Muscle of back (tissue), 3 donors: ENCODE measurements at regions not wholly inside any gene's neighbourhood (a gene's known extent, or its start where the extent isn't known, plus 50 kb on each side); places are given as distances from the start of the nearest gene placed in this dataset.

Source experiments
- DNase-seq, 3 donors: peaks; one replicate each; pipeline versions ENCODE4 v3.0.0 to v3.0.0-alpha.2; 2013

DNA sequence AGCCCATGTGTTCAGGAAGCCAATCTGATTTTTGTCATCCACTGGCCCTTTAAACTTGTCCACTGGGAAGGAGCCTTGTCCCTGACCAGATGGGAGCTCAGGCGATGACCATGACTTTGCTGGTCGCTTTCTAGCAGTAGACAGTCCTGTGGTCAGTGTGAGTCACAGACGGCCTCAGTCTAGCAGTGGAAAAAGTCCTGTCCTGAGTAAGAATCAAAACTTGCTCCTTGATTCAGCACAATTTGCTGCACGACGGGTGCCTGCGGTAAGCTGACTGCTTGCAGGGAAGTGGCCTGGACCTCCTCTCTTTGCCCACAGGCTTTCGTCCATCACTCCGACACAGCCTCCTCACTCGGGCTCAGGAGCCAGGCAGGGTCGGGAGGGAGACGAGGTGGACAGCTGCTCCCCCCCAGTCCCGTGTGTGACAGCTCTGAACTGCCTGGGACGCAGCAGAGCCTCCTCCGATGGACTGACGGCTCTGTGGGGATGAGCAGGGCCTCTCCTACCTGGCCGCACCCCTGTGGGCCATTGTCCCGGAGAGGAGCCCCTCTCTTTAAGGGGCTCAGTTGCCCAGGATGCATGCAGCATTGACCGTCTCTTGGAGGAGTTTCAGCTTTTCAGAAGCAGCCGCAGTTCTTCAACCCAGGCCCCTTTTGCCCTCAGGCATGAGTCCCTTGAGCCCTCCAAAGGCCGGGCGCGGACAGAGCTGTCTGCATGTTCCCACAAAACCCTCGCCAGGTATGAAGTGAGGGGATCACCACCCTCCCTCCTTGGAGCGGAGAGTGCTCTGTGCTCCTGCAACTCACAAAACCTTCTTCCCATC is 209.2 kb downstream of the ANKRD60 start:
- no peak for DNase-seq

DNA sequence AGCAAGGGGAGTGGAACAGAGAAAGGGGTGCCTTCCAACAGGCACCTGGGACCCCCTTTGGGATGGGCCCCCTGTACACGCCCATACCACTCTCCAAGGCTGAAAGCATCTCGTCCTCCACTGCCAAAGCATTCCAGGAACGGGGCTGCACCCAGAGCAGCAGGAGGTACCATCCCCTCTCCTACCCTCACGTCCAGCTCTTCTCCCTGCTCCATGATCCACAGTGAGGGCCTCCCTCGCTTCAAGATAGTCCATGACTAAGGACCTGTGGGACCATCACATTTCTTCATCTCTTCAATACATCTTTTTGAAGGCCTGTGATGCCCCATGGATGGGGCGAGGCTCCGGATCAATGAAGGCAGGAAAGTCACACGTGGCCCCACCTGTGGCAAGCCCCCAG is 209.9 kb downstream of the ANKRD60 start:
- no peak for DNase-seq

DNA sequence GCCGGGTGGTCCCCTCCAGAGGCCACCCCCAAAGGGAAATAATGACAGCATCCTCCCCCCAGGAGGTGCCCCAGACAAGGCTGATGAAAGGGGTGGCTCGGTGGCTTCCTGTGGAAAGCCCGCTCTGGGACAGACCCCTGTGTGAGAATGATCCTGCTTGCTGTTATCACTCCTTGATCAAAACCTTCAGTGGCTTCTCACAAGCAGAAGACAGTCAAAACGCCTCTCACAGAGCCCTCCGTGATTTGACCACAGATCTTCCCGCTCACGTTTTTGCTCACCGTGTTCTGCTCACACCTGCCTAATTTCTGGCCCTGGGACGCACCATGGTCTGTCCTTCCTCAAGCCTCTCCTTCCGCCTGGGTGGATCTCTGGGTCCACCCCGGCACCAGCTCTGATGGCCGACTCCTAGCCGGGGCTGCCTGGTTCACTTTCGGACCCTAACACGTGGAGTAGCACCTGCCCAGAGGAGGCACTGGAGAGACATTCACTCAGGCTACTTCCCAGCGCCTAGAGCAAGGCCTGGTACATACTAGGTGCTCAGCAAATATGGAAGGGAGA is 210.4 kb downstream of the ANKRD60 start:
- no peak for DNase-seq

DNA sequence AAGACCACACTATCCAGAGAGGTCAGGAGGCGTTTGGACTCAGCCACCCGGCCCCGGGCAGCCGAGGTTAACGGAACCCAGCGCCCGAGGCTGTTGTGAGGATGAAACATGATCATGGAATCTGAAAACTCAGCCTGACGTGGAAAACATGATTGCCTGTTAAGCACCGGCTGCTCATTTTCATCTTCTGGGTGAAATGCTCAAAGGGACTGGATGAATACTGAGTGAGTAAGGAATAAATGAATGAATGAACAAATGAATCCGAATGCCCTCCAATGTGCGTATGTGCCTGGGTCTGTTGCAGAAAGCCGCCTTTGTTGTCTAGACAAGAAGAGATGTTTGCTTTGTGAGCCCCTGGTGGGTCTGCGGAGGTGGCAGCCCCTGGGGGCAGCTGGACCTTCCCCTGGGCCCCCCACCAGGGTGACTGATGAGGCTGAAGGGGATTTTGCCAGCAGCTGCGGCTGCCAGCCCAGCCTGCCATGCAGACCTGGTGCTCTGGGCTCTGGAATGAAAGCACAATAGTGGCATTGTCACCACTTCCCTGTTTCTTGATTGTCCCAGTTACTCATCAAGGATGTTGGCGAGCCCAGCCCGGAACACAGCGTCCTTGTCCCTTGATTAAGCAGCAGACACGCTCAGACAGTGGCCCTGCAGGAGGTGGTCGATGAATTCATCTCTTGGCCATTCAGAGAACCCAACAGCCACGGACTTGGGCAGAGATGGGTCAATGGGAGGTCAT is 211.1 kb downstream of the ANKRD60 start:
- no peak for DNase-seq

DNA sequence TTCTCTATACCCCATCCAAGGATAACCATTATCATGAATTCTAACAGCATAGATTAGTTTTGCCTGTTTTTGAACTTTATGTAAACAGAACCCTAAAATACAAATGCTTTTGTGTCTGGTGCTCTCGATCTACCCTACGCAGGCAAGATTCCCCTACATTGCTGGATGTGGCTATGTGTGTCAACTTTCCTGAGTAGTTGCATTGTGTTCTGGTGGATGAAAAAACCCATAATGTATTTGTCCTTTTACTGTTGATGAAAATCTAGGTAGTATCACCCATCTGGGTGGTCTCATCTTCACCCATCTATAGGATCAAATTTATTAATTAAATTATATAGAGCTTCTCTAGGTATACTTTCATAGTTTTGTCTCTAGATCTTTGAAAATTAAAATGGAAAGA is 211.7 kb downstream of the ANKRD60 start:
- no peak for DNase-seq

DNA sequence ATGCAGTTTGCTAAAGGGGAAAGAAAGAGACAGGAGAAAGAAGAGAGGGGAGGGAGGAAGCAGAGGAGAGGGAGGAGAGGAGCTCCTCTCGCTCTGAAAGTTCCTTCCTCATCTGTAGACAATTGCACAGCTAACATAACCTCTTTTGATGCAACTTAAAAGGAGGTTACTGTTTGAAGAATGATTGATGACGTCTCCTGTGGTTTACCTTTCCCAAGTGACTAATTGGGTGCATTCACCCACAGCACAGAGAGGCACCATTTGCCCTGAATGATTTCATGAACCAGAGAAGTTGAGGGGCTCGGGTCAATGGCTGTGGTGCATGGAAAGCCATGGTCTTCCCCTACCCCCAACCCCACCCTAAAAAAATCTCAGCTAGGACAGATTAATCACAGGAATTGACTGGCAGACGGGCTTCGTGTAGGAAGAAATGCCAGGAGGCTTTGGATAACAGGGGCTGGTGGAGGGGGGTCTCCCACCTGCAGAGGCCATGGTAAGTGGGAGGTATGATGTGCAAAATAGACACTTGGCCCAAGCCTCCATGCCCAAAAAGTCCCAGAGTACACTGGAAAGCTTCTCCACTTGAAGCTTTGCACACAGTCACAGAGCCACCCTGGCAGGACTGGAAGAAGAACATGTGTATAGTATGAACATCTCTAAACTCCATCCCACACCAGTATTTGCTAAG is 213.7 kb downstream of the ANKRD60 start:
- DNase-seq, result no peak

DNA sequence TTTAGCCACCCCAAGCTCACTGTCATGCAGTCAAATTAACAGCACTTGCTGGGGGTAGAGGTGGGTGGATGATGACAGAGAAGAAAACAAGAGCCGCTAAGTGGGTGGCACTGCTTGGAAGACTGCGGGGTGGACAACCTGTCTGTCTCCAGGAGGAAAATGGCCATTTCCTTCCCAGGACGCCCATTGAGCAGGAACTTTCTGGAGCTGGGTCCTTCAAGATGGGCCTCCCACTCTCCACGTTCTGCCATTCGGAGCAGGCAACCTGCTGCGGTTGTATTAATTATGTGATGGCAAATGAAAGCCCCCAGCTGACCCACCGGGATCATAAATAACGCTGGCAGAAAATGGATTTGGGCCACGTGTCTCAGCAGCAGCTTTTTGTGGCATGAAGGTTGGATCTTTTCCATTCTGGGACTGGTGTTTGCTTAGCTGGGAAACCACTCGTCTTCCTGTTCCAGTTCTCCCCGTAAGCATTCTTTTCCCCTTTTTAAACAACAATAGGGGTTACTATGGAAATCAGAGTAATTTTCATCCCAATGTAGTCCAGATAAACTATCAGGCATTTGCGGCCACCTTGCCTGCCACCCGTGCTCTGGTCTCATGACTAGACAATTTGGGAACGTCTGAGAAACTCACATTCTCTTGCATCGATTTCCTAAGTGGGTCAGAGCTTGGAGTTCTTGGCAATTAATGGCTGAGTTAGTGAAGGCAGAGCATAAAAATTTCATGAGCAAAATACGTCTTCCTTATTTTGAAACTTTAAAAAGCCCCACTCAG is 215.5 kb downstream of the ANKRD60 start:
- DNase-seq, result no peak

DNA sequence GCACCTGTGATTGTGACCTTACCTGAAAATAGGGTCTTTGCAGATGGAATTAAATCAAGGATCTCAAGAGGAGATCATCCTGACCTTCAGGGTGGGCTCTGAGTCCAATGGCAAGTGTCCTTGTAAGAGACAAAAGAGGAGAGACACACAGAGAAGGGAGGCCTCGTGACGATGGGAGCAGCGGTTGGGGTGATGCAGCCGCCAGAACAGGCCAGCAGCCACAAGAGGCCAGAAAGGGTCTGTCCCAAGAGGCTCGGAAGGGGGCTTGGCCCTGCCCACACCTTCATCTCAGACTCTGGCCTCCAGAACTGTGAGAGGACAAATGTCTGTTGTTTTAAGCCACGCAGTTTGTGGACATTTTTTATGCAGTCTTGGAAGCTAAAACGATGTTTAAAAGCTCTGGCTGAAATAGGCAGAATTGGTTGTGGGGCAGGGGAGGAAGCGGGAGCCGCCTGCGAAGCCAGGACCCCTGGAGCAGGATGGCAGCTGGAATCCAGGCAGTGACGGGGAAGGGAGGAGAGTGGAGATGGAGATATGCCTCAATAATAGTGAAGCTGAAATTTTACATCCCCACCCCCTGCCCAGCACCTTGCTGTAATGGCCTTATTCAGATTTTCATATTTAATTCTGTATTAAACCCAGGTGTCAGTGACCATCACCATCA is 216.4 kb downstream of the ANKRD60 start:
- no peak for DNase-seq

DNA sequence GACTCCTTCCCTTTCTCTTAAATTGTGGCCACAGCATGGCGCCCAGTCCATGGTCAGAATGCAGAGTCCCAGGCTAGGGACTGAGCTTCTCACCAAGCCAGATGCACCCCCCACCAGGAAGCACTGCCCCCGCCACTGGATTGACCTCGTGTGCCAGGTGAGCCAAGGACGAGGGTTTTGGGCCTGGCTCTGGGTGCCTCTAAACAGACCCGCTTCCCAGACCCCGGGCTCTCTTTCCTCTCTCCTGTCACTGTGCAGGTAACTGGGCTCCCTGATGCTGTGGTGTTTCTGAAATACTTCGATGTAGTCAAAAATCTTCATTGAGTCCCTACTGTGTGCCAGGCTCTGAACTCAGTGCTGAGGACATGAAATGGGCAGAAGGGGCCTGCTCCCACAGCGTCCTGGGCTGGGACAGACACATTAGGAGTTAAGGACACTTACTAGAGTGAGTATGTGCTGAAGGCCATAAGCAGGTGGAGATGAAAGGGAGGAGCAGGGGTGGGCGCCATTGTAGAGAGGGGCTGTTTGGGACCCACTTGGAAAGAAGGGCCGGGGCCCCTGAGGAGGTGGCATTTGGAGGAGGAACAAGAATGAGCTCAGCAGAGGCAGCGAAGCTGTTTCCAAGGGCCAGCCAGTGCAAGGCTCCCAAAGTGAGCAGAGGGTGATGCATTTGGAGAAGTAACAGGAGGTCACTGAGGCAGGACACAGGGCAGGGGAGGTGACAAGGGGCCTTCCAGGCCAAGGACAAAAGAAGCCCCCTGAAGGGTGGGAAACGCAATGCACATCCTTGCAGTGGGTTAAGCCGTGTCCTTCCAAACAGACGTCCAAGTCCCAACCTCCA is 217.1 kb downstream of the ANKRD60 start:
- no peak for DNase-seq

DNA sequence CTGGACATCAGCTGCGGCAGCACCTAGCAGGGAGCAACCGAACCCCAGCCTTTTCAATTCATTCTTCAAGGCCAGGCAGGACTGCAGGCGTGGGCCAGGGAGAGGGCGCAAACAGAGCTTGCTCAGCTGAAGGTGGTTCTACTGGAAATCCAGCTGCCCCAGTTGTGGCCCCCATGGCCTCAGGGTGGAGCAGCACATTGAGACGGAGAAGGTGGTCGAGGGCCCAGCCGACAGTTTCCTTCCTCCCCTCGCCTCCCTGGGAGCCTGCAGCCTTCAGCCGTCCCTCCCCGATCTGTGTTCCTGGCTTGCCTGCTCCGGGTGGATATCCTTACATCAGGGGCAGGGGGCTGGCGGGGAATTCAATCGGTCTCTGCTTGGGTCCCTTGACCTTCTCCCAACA is 217.8 kb downstream of the ANKRD60 start:
- DNase-seq, result no peak

DNA sequence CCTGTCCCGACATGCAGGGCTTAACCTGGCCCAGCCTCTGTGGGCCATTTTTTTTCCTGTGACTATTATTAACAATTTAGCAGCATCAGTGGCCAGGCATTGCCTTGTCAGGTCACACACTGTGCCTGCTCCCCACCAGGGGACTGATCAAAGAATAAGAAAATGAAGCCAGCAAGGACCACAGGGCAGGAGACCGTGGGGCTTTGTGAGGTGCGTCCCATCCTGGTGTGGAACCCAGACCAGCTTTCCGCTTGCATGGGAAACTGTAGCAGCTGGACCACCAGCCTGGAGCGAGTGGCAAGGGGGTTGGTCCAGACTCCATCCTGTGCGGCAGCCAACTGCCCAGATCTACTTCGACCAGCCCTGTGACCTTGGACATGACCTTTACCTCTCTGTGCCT is 218.3 kb downstream of the ANKRD60 start:
- no peak for DNase-seq

DNA sequence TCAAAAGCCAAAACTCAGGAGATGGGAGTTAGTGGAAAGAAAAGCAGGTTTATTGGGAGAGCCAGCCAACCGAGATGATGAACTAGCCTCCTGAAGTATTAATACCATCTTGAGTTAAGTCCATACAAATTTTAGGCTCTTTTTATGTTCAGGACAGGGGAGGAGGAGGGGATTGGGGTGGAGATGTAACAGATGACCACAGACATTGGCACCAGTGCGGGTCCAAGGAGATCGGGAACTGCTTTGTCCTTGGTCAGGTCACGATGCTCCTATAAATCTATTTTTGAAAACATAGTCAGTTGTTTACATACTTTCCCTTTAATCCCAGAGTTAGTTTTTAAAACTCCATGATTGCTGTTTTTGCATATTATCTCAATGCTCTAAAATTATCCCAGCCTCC is 219.6 kb downstream of the ANKRD60 start:
- no peak for DNase-seq

DNA sequence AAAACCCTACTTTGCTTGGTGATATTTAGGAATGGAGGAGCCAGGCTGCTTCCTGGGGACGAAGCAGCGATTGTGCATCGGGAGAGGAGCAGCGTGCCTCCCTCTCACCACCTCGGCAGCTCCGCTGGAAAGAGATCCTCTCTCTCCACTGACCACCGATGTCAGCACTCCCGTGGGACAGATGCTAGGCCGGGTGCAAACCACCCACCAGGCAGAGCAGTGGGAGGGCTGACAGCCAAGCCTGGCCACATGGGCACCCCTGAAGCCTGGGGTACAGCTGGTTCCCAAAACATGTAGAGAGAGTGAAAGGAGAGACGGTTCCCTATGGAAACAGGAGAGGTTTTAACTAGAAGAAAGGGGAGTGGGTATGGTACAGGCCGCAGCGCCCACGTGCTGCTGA is 220.0 kb downstream of the ANKRD60 start:
- no peak for DNase-seq

DNA sequence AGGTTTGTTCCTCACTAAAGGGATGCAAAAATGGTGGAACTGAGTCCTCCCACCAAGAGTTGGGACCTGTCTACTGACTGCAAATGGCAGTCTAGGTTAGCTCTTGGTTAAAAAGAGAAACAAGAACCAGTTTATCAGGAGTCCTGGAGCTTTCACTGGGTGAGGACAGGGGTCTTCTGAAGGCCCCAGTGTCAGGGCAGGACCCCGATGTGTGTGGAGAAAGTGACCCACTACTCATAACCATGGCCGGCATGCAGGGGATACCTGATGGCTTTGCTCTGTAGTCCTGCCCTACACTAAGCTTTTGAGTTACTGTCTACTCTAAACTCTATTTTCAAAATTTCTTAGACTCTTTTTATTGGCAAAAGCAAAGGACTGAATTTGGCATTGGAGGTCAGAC is 220.5 kb downstream of the ANKRD60 start:
- no peak for DNase-seq

DNA sequence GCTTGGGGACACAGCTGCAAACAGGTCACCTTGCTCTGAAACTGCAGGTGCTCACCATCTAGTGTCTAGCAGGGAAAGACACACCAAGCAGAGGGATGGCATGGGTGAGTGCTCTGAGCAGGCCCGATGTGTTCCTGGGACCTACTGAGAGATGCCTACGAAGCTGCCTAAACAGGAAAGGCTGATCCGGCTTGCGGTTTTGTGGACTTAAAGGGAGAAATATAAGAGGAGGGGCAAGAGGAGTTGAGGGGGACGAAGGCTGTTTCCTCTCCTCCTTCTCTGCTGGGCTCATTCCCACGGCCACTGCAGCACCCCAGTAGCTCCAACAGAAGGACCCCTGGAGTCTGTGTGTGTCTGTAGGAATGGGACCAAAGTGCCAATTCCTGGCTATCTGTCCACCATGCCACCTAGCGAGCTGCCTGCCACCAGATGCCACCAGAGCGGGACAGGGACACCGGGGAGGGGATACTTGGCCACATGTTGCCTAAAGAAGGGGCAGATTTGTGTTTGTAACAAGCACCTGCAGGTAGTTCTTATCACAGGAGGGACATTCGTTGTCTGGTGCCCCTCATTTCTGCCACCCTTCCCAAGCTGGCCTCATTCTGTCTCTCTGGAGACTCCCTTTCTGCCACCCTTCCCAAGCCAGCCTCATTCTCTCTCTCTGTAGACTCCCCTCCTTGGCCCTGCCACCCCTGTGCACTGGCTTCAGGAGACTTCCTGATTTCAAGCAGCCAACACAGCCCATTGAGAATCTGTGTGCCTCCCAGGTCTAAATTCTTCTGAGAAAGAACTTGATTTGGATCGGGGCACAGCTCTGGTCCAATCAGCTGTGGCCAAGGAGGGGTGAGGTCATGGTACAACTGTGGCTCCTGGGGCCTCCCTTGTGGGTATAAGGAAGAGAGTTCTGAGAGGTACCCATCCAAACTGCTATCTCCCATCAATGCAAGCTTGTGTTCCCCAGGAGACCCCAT is 221.8 kb downstream of the ANKRD60 start:
- no peak for DNase-seq

DNA sequence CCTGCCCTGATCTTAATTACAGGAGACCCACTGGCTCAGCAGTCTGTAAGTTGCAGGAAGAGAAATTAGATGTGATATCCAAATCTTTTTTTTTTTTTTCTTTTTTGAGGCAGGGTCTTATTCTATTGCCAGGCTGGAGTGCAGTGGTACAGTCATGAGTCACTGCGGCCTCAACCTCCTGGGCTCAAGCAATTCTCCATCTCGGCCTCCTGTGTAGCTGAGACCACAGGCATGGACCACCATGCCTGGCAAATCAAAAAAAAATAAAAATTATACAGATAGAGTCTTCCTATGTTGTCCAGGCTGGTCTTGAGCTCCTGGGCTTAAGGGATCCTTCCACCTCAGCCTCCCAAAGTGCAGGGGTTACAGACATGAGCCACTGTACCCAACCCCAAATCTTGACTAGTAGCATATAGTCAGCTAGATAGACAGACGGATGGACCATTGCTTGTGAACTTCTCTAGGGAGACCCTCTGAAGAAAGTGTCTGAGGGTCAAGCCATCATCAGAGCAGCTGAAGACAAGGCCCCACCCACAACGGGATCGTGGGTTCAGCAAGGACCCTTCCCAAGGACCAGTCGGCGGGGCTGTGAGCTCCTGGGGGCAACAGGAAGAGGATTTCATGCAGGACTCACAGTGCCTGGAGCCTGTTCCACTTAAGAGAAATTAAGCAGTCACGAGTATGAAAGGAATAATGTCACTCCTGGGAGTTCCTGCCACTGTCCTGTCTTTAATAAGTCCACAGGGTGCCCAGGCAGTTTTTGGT is 222.7 kb downstream of the ANKRD60 start:
- DNase-seq, result no peak

DNA sequence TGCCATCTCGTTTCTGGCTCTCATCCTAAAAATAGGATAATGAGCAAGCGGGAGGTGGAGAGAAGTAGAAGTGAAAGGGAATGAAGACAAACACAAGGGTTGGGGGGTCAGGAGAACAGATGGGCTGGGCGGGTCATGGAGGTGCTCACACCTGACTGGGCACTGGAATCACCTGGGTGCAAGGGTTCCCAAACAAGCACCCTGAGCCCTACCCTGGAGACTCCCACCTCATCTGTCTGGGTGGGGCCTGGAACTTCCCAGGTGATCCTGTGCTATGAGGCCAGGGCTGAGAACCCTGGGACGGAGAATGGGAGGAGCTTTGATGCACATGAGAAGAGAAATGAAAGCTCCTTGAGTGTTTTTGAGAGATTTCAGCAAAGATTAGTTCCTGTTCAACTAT is 223.6 kb downstream of the ANKRD60 start:
- DNase-seq, result no peak

DNA sequence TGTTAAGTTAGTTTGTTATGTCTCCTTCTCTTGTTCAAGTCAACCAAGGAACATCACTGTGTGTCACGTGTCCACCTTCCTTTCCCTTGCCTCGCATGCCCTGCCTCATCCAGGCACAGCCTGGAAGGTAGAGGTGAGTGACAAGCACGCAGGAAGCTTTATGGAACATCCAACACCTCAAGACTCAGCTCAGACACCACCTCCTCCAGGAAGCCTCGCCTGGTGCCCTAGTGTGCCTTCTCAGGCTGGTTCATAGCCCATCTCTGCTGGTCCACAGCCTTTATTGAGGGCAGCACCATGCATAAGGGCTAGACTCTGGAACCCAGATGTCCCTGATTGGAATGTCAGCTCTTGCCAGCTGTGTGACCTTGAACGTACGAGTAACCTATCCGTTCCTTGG is 224.3 kb downstream of the ANKRD60 start:
- DNase-seq, result no peak
